ENCODE measurements at regions not wholly inside any gene's neighbourhood (a gene's known extent, or its start where the extent isn't known, plus 50 kb on each side); places are given as distances from the start of the nearest gene placed in this dataset.

GRCh38 chr6:12238219-12238618 is 51.9 kb upstream of the EDN1 start:
- no peak for TF ChIP-seq CBX2 (IDR thresholded peaks at IDR 0.05; ENCODE audit: borderline replicate concordance, low read depth)
- no peak for TF ChIP-seq MAX (IDR thresholded peaks at IDR 0.05)
- TF ChIP-seq RCOR1 (IDR thresholded peaks at IDR 0.05; ENCODE audit: low read depth, low read length): no peak
- no peak for TF ChIP-seq CTCF (IDR thresholded peaks at IDR 0.05)

Data from A549 (cell line).